A673 (cell line): ENCODE measurements at regions not wholly inside any gene's neighbourhood (a gene's known extent, or its start where the extent isn't known, plus 50 kb on each side); places are given as distances from the start of the nearest gene placed in this dataset.

Experiments used
- BruUV-seq: library from RNA; stranded (reverse); fragments of 400-500 nt; replicated peaks from 2 replicates; lab custom pipeline; 2021; lab: Mats Ljungman, UMichigan
- CTCF ChIA-PET: fragments of 300-600 bp; sonication (Branson Sonifier 250); formaldehyde crosslinking; loops from one replicate; lab custom pipeline; 2022; ENCODE audit warnings: antibody characterized with exemption; lab: Charles Lee
- POLR2A ChIA-PET: fragments of 300-600 bp; sonication (Branson Sonifier 250); formaldehyde crosslinking; loops from one replicate; lab custom pipeline; 2022; ENCODE audit warnings: antibody characterized with exemption; ENCODE audit not compliant: low non-redundant PET; lab: Charles Lee
- DNase-seq: peaks from one replicate; pipeline ENCODE4 v3.0.0-alpha.2; 2015; ENCODE audit warnings: low spot score
- H3K27ac ChIP-seq: fragments of 200-600 bp; sonication (generic); 2 replicates; pipeline ENCODE4 v1.5.1; 2016; ENCODE audit warnings: mixed run types, low read depth, mild to moderate bottlenecking, mixed read lengths, antibody characterized with exemption, low read length; ENCODE audit not compliant: poor library complexity, severe bottlenecking
- H3K27me3 ChIP-seq: fragments of 200-600 bp; sonication (generic); replicated peaks from 2 replicates; pipeline ENCODE4 v1.6.1; 2017; ENCODE audit warnings: mixed run types, low read depth, mild to moderate bottlenecking, mixed read lengths, antibody characterized with exemption, low read length; ENCODE audit not compliant: insufficient read depth, poor library complexity
- H3K36me3 ChIP-seq: fragments of 200-600 bp; sonication (generic); 2 replicates; pipeline ENCODE4 v1.6.1; 2016; ENCODE audit warnings: mixed run types, mild to moderate bottlenecking, mixed read lengths, antibody characterized with exemption, low read length; ENCODE audit not compliant: insufficient read depth, poor library complexity, severe bottlenecking
- H3K4me1 ChIP-seq: fragments of 200-600 bp; sonication (generic); 2 replicates; pipeline ENCODE4 v1.6.1; 2017; ENCODE audit warnings: mixed run types, mild to moderate bottlenecking, mixed read lengths, antibody characterized with exemption, low read length; ENCODE audit not compliant: insufficient read depth, poor library complexity, severe bottlenecking
- H3K4me3 ChIP-seq: fragments of 200-600 bp; sonication (generic); 2 replicates; pipeline ENCODE4 v1.5.1; 2016; ENCODE audit warnings: low read depth, mixed run types, mild to moderate bottlenecking, mixed read lengths, low read length; ENCODE audit not compliant: poor library complexity, severe bottlenecking
- H3K9me3 ChIP-seq: fragments of 200-600 bp; sonication (generic); 2 replicates; pipeline ENCODE4 v1.6.1; 2016; ENCODE audit warnings: mixed run types, low read depth, mild to moderate bottlenecking, mixed read lengths, antibody characterized with exemption, low read length; ENCODE audit not compliant: poor library complexity, severe bottlenecking
- EZH2 ChIP-seq: fragments of 200-600 bp; sonication (generic); IDR thresholded peaks from 2 replicates; pipeline ENCODE4 v1.6.1; 2017; ENCODE audit warnings: borderline replicate concordance, low read depth, mild to moderate bottlenecking, mixed read lengths, antibody characterized with exemption, low read length; ENCODE audit not compliant: poor library complexity, severe bottlenecking
- intact Hi-C: fragments of 100-400 bp; cut with micrococcal nuclease; formaldehyde crosslinking; loops from one replicate; pipeline ENCODE4 v1.10.0; 2022; ENCODE audit not compliant: unreplicated experiment
- TF ChIP-seq, protein P1 (sequence below): fragments of 300-800, 200-600 bp; sonication (generic); conservative IDR thresholded peaks from 2 replicates; pipeline ENCODE4 v1.5.1; 2017; ENCODE audit warnings: low read depth, mild to moderate bottlenecking, antibody characterized with exemption, low read length, moderate library complexity, mixed read lengths

DNA sequence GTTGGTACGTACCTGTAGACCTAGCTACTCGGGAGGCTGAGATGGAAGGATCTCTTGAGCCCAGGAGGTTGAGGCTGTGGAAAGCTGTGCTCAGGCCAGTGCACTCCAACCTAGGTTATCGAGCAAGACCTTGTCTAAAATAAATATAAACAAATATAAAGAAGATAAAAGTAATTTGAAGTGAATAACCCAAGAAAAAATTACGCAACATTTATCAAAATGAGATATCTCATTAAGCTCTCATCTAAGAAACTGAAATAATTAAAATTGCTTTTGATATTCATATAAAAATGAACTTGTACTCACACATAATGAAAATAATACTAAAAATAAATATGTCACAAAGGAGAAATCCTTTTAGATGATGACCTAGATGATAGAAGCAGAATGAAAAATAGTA lies 647.1 kb upstream of the NCAM2 start:
- ChIA-PET CTCF (no interaction called here), POLR2A (no interaction called here)
- intact Hi-C loops, result no loop called here
- no peaks in the 10 kb centered on the region for H3K36me3 ChIP-seq
- H3K27me3 ChIP-seq, result no peaks in the 10 kb centered on the region
- peaks cover 17% of the 10 kb centered on the region for H3K9me3 ChIP-seq
- TF ChIP-seq, protein P1, sequence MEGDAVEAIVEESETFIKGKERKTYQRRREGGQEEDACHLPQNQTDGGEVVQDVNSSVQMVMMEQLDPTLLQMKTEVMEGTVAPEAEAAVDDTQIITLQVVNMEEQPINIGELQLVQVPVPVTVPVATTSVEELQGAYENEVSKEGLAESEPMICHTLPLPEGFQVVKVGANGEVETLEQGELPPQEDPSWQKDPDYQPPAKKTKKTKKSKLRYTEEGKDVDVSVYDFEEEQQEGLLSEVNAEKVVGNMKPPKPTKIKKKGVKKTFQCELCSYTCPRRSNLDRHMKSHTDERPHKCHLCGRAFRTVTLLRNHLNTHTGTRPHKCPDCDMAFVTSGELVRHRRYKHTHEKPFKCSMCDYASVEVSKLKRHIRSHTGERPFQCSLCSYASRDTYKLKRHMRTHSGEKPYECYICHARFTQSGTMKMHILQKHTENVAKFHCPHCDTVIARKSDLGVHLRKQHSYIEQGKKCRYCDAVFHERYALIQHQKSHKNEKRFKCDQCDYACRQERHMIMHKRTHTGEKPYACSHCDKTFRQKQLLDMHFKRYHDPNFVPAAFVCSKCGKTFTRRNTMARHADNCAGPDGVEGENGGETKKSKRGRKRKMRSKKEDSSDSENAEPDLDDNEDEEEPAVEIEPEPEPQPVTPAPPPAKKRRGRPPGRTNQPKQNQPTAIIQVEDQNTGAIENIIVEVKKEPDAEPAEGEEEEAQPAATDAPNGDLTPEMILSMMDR, result no peak
- no peak for TF ChIP-seq EZH2
- no peaks in the 10 kb centered on the region for H3K4me1 ChIP-seq
- no peak overlapping the region for H3K27ac ChIP-seq
- no peak for DNase-seq
- BruUV-seq, result no TSS peak
- no peak overlapping the region for H3K4me3 ChIP-seq

DNA sequence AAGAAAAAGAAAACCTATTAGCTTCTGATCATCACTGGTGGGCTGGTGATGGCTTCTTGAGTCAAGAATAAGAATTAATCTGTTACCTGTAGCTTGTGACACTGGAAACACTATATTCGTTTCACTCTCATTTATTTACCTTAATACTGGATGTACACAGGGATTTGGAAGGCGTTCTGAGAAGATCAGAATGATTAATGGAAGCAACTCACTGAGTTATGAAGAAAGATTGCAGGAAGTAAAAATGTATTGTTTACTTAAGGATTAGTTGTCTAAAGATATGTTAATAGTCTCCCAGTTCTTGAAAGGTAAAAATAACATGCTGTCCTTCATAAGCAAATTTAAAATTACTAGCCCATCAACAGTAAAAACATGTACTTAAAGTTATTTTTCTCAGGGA lies 644.9 kb upstream of the NCAM2 start:
- no peaks in the 10 kb centered on the region for H3K4me1 ChIP-seq
- no peaks in the 10 kb centered on the region for H3K36me3 ChIP-seq
- H3K27me3 ChIP-seq, result no peaks in the 10 kb centered on the region
- POLR2A ChIA-PET, result no interaction called here
- no peak for TF ChIP-seq EZH2
- TF ChIP-seq, protein P1, result no peak
- no peak for DNase-seq
- intact Hi-C loops, result no loop called here
- peaks cover 8% of the 10 kb centered on the region for H3K9me3 ChIP-seq
- H3K27ac ChIP-seq, result no peak overlapping the region
- no peak overlapping the region for H3K4me3 ChIP-seq
- no TSS peak for BruUV-seq
- CTCF ChIA-PET, result no interaction called here

DNA sequence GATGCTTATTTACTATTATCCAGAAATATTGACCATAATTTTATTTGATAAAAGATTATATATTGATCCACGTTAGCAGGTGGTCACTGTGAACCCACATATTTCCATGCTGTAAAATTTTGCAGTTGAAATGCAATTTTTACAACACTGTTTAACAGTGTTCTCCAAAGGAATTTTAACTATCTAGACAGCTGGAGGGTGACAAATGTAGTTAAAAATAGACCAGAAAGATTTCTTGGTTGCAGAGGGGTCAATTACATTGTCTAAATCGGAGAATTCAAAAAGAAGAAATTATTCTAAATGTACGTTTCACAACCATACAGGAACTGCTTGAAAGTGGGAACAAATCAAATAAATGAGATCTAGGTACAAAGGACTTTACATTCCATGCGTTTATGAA lies 625.2 kb upstream of the NCAM2 start:
- ChIA-PET CTCF (no interaction called here), POLR2A (no interaction called here)
- no peak for TF ChIP-seq EZH2
- TF ChIP-seq, protein P1, result no peak
- intact Hi-C loops, result no loop called here
- H3K4me1 ChIP-seq, result no peaks in the 10 kb centered on the region
- H3K36me3 ChIP-seq, result no peaks in the 10 kb centered on the region
- H3K4me3 ChIP-seq, result no peak overlapping the region
- no peak for DNase-seq
- no TSS peak for BruUV-seq
- no peak overlapping the region for H3K27ac ChIP-seq
- H3K9me3 ChIP-seq, result peaks cover 10% of the 10 kb centered on the region
- no peaks in the 10 kb centered on the region for H3K27me3 ChIP-seq
